GM12865 (cell line): ENCODE measurements at regions not wholly inside any gene's neighbourhood (a gene's known extent, or its start where the extent isn't known, plus 50 kb on each side); places are given as distances from the start of the nearest gene placed in this dataset.

Source experiments
- DNase-seq: peaks from one replicate; pipeline ENCODE4 v3.0.0; 2010; ENCODE audit warnings: low read depth
- H3K4me3 ChIP-seq: 2 replicates; pipeline ENCODE4 v1.5.1; 2011; ENCODE audit warnings: mild to moderate bottlenecking, low read depth, low read length, control low read depth
- CTCF ChIP-seq: IDR thresholded peaks from 2 replicates; pipeline ENCODE4 v1.5.1; 2011; ENCODE audit warnings: low read length, control low read depth, low read depth, inconsistent platforms; ENCODE audit not compliant: insufficient read depth; ENCODE audit errors: missing control alignments

GRCh38 chr12:92297405-92297804 is 151.8 kb upstream of the BTG1 start:
- no peak for TF ChIP-seq CTCF
- DNase-seq, result no peak
- H3K4me3 ChIP-seq, result no peak overlapping the region

- no peak for DNase-seq
- no peak for TF ChIP-seq CTCF
These were observed 149.9 kb upstream of the BTG1 start for GRCh38 chr12:92295523-92295922.

GRCh38 chr12:92294676-92295440 is 149.2 kb upstream of the BTG1 start:
- H3K4me3 ChIP-seq, result no peak overlapping the region
- no peak for DNase-seq
- no peak for TF ChIP-seq CTCF

More at GRCh38 chr12:92295523-92295922, 149.9 kb upstream of the BTG1 start:
- H3K4me3 ChIP-seq, result no peak overlapping the region

- no peak for DNase-seq
- TF ChIP-seq CTCF, result no peak
- no peak overlapping the region for H3K4me3 ChIP-seq
These were observed 146.4 kb upstream of the BTG1 start for GRCh38 chr12:92292016-92292415.

- TF ChIP-seq CTCF, result no peak
- no peak overlapping the region for H3K4me3 ChIP-seq
- DNase-seq, result no peak
These were observed 145.2 kb upstream of the BTG1 start for GRCh38 chr12:92290886-92291285.

GRCh38 chr12:92290350-92290695 is 144.7 kb upstream of the BTG1 start:
- DNase-seq, result no peak
- no peak for TF ChIP-seq CTCF
- H3K4me3 ChIP-seq, result no peak overlapping the region

GRCh38 chr12:92289629-92290349 is 144.1 kb upstream of the BTG1 start:
- H3K4me3 ChIP-seq, result no peak overlapping the region
- DNase-seq, result no peak
- TF ChIP-seq CTCF, result no peak
